IMR-90 (cell line): ENCODE measurements at regions not wholly inside any gene's neighbourhood (a gene's known extent, or its start where the extent isn't known, plus 50 kb on each side); places are given as distances from the start of the nearest gene placed in this dataset.
A peak's percentile ranks its signal among the peaks of the same experiment; 100 is the strongest.
"Not testable (repeated sequence)": the region's sequence is repeated elsewhere in the genome, so short reads cannot be mapped to it uniquely, and the experiment has no call there.

ENCODE experiments used
- BHLHE40 ChIP-seq: fragments of 150-350 bp; IDR thresholded peaks from 2 replicates; pipeline ENCODE4 v1.6.1; 2016; ENCODE audit warnings: mild to moderate bottlenecking, low read depth, low read length
- CEBPB ChIP-seq: IDR thresholded peaks from 2 replicates; pipeline ENCODE4 v1.6.1; 2012; ENCODE audit warnings: low read depth, low read length, improper control_type of control experiment
- CHD1 ChIP-seq: IDR thresholded peaks from 2 replicates; pipeline ENCODE4 v1.6.1; 2012; ENCODE audit warnings: low read depth, low read length, improper control_type of control experiment
- FOS ChIP-seq: fragments of 150-350 bp; IDR thresholded peaks from 2 replicates; pipeline ENCODE4 v1.6.1; 2016; ENCODE audit warnings: low read depth, low read length
- MAZ ChIP-seq: IDR thresholded peaks from 2 replicates; pipeline ENCODE4 v1.6.1; 2012; ENCODE audit warnings: low read depth, mild to moderate bottlenecking, low read length, improper control_type of control experiment, moderate library complexity, borderline replicate concordance
- MXI1 ChIP-seq: IDR thresholded peaks from 2 replicates; pipeline ENCODE4 v1.6.1; 2012; ENCODE audit warnings: low read depth, mild to moderate bottlenecking, low read length, moderate library complexity, borderline replicate concordance
- NFE2L2 ChIP-seq: fragments of 150-350 bp; IDR thresholded peaks from 2 replicates; pipeline ENCODE4 v1.6.1; 2016; ENCODE audit warnings: low read depth, mild to moderate bottlenecking, low read length
- POLR2A ChIP-seq: IDR thresholded peaks from 2 replicates; pipeline ENCODE4 v1.6.1; 2012; ENCODE audit warnings: mild to moderate bottlenecking, low read depth, low read length
- RAD21 ChIP-seq: IDR thresholded peaks from 2 replicates; pipeline ENCODE4 v1.6.1; 2012; ENCODE audit warnings: low read length, improper control_type of control experiment
- RCOR1 ChIP-seq: IDR thresholded peaks from 2 replicates; pipeline ENCODE4 v1.6.1; 2012; ENCODE audit warnings: mild to moderate bottlenecking, low read length, improper control_type of control experiment; ENCODE audit not compliant: insufficient replicate concordance
- RFX5 ChIP-seq: IDR thresholded peaks from 2 replicates; pipeline ENCODE4 v1.8.0; 2012; ENCODE audit warnings: low read depth, mild to moderate bottlenecking, low read length, moderate library complexity
- SMC3 ChIP-seq: fragments of 150-350 bp; IDR thresholded peaks from 2 replicates; pipeline ENCODE4 v1.6.1; 2016; ENCODE audit warnings: low read depth, mild to moderate bottlenecking, antibody characterized with exemption, low read length, moderate library complexity
- TF ChIP-seq, protein P1 (sequence below): conservative IDR thresholded peaks from 2 replicates; pipeline ENCODE4 v1.5.1; 2012; ENCODE audit warnings: mild to moderate bottlenecking, low read depth, low read length, improper control_type of control experiment
- TF ChIP-seq, protein P2 (sequence below): fragments of 150-350 bp; IDR thresholded peaks from 2 replicates; pipeline ENCODE4 v1.6.1; 2017; ENCODE audit warnings: mild to moderate bottlenecking, antibody characterized with exemption, low read length, low read depth

DNA sequence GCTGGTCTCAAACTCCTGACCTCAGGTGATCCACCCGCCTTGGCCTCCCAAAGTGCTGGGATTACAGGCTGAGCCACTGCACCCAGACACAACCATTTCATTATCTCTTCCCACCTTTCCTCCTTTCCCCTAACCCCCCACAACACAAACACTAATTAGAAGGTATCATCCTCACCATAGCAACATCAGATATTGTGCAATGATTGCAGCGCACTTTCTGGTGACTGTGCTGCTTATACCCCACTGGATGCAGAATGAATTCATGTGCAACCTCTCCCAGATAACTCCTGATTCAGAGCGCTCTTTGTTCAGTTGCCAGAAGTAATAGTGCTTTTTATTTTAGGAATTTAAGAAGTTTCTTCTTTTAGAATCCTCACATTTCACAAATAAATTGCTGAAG, 300.1 kb downstream of the CEP170 start:
- TF ChIP-seq, protein P1, sequence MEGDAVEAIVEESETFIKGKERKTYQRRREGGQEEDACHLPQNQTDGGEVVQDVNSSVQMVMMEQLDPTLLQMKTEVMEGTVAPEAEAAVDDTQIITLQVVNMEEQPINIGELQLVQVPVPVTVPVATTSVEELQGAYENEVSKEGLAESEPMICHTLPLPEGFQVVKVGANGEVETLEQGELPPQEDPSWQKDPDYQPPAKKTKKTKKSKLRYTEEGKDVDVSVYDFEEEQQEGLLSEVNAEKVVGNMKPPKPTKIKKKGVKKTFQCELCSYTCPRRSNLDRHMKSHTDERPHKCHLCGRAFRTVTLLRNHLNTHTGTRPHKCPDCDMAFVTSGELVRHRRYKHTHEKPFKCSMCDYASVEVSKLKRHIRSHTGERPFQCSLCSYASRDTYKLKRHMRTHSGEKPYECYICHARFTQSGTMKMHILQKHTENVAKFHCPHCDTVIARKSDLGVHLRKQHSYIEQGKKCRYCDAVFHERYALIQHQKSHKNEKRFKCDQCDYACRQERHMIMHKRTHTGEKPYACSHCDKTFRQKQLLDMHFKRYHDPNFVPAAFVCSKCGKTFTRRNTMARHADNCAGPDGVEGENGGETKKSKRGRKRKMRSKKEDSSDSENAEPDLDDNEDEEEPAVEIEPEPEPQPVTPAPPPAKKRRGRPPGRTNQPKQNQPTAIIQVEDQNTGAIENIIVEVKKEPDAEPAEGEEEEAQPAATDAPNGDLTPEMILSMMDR, result not testable (repeated sequence)
- TF ChIP-seq RFX5, POLR2A, RAD21, NFE2L2, SMC3, BHLHE40, RCOR1, MXI1, FOS, MAZ, CHD1: not testable (repeated sequence)
- TF ChIP-seq, protein P2, sequence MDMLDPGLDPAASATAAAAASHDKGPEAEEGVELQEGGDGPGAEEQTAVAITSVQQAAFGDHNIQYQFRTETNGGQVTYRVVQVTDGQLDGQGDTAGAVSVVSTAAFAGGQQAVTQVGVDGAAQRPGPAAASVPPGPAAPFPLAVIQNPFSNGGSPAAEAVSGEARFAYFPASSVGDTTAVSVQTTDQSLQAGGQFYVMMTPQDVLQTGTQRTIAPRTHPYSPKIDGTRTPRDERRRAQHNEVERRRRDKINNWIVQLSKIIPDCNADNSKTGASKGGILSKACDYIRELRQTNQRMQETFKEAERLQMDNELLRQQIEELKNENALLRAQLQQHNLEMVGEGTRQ, result not testable (repeated sequence)
- peak; percentile 54 for TF ChIP-seq CEBPB
